GM06990 (cell line): ENCODE measurements at regions not wholly inside any gene's neighbourhood (a gene's known extent, or its start where the extent isn't known, plus 50 kb on each side); places are given as distances from the start of the nearest gene placed in this dataset.

Source experiments
- DNase-seq: peaks from one replicate; pipeline ENCODE4 v3.0.0-alpha.2; 2011; ENCODE audit not compliant: insufficient read length; ENCODE audit errors: extremely low read depth
- H3K27me3 ChIP-seq: replicated peaks from 2 replicates; pipeline ENCODE4 v1.6.0; 2011; ENCODE audit warnings: low read length; ENCODE audit not compliant: control insufficient read depth, insufficient read depth
- H3K36me3 ChIP-seq: 2 replicates; pipeline ENCODE4 v1.5.1; 2011; ENCODE audit warnings: low read length; ENCODE audit not compliant: control insufficient read depth, insufficient read depth
- H3K4me3 ChIP-seq: replicated peaks from 2 replicates; pipeline ENCODE4 v1.5.1; 2011; ENCODE audit warnings: low read depth, mild to moderate bottlenecking, control low read depth, low read length
- CTCF ChIP-seq: IDR thresholded peaks from 2 replicates; pipeline ENCODE4 v1.5.1; 2011; ENCODE audit warnings: low read length, control low read depth, mild to moderate bottlenecking, inconsistent platforms; ENCODE audit not compliant: insufficient read depth, poor library complexity, severe bottlenecking

- DNase-seq: no peak
- H3K36me3 ChIP-seq: no peaks in the 10 kb centered on the region
- no peak for TF ChIP-seq CTCF
- no peaks in the 10 kb centered on the region for H3K27me3 ChIP-seq
- H3K4me3 ChIP-seq: no peak overlapping the region
Measured at GRCh38 chr6:8794420-8794819, 359.1 kb upstream of the SLC35B3 start.

DNA sequence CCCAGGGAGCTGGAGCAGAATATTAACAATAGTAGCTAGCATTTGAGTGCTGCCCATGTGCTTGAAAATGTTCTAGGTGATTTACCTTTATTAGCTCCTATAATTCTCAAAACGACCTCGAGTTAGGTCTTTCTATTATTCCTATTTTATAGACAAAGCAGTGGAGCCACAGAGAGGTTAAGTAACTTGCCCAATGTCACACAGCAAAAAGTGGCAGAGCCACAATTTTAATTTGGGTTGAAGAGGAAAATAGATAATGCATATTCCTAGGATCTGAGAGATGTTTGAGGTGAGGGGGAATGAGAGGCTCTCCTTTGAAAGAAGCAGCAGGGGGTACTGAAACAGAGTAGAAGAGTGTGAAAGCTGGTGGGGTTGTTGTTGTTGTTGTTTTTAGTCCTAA, 354.5 kb upstream of the SLC35B3 start:
- no peak for TF ChIP-seq CTCF
- no peak overlapping the region for H3K4me3 ChIP-seq
- H3K27me3 ChIP-seq: no peaks in the 10 kb centered on the region
- DNase-seq: no peak
- H3K36me3 ChIP-seq: no peaks in the 10 kb centered on the region

- Histone ChIP-seq H3K36me3 (no peaks in the 10 kb centered on the region), H3K4me3 (no peak overlapping the region), H3K27me3 (no peaks in the 10 kb centered on the region)
- TF ChIP-seq CTCF: no peak
- DNase-seq: no peak
Measured at GRCh38 chr6:8785223-8785622, 349.9 kb upstream of the SLC35B3 start.

DNA sequence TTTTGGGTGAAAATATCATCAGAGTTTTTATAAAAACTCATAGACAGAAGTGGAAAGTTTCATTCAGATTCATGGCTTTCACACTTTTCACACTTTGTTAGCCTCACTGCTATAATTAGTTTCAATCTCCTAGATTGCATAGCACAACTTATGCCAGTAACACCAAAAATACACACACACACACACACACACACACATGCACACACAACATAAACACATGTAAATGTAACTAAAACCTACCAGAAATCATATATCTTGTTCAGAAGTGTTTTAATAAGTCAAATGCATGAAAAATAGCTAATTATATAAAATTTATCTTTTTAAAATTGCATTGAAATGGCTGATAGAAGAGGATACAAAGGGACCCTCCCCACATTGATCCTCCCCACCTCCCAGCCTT, 347.8 kb upstream of the SLC35B3 start:
- no peaks in the 10 kb centered on the region for H3K27me3 ChIP-seq
- TF ChIP-seq CTCF: no peak

DNA sequence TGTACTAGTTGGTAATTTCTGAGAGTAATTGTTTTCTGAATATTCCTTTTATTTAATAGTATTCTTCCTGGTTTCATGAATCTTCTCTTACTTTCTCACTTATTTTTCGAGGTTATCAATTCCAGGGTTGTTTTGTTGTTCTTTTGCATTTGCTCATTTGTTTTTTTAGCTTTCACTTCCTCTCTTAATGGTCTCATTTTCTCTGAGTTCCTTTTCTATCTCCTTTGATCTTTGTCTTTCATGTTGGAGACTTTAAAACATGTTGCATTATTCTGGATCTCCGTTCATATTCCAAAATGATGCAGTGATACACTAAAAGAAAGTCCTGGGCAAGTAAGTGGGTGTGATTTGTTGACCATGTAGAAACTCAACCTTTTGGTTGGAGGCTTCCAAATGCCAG, 345.3 kb upstream of the SLC35B3 start:
- DNase-seq: no peak
- no peak for TF ChIP-seq CTCF
- no peak overlapping the region for H3K4me3 ChIP-seq
- H3K27me3 ChIP-seq: no peaks in the 10 kb centered on the region
- H3K36me3 ChIP-seq: no peaks in the 10 kb centered on the region

More for the DNA sequence above, 347.8 kb upstream of the SLC35B3 start:
- no peak for DNase-seq
- Histone ChIP-seq H3K36me3 (no peaks in the 10 kb centered on the region), H3K4me3 (no peak overlapping the region)

GRCh38 chr6:8764733-8765132, 329.4 kb upstream of the SLC35B3 start:
- TF ChIP-seq CTCF: no peak
- DNase-seq: no peak
- H3K4me3 ChIP-seq: no peak overlapping the region
- H3K27me3 ChIP-seq: no peaks in the 10 kb centered on the region
- H3K36me3 ChIP-seq: no peaks in the 10 kb centered on the region
